ENCODE measurements at regions not wholly inside any gene's neighbourhood (a gene's known extent, or its start where the extent isn't known, plus 50 kb on each side); places are given as distances from the start of the nearest gene placed in this dataset.

DNA sequence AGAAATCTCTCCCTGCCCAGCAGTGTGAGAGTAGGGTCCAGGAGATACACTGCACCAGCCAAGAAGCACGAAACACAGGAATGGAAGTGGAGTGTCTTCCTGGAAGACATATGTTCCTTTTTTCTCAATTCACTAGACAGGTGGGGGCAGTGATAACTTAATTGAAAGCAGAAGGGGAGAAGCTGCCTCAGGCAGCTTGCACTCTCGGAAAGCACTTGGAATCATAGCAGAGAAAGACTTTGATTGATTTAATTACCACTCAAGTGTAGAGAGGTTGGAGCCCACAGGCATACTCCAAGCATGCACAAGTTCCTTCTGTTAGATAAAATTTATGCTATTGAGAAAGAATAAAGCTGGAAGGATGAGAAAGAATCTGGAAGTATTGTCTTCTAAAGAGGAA, 249.4 kb downstream of the SLITRK6 start:
- TF ChIP-seq, protein P1, sequence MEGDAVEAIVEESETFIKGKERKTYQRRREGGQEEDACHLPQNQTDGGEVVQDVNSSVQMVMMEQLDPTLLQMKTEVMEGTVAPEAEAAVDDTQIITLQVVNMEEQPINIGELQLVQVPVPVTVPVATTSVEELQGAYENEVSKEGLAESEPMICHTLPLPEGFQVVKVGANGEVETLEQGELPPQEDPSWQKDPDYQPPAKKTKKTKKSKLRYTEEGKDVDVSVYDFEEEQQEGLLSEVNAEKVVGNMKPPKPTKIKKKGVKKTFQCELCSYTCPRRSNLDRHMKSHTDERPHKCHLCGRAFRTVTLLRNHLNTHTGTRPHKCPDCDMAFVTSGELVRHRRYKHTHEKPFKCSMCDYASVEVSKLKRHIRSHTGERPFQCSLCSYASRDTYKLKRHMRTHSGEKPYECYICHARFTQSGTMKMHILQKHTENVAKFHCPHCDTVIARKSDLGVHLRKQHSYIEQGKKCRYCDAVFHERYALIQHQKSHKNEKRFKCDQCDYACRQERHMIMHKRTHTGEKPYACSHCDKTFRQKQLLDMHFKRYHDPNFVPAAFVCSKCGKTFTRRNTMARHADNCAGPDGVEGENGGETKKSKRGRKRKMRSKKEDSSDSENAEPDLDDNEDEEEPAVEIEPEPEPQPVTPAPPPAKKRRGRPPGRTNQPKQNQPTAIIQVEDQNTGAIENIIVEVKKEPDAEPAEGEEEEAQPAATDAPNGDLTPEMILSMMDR (conservative IDR thresholded peaks at IDR 0.05; ENCODE audit: low read depth in 2 of 2), result no peak
- TF ChIP-seq EZH2 (IDR thresholded peaks at IDR 0.05; ENCODE audit: low read depth, unreplicated experiment), result no peak
- TF ChIP-seq POLR2AphosphoS5 (IDR thresholded peaks at IDR 0.05; ENCODE audit: low read depth), result no peak
- TF ChIP-seq EZH2phosphoT487 (IDR thresholded peaks at IDR 0.05; ENCODE audit: unreplicated experiment), result no peak
